Prostate gland (tissue), 2 donors: ENCODE measurements at regions not wholly inside any gene's neighbourhood (a gene's known extent, or its start where the extent isn't known, plus 50 kb on each side); places are given as distances from the start of the nearest gene placed in this dataset.
"Not testable (repeated sequence)": the region's sequence is repeated elsewhere in the genome, so short reads cannot be mapped to it uniquely, and the experiment has no call there.

Source experiments
- DNase-seq: peaks from one replicate; pipeline ENCODE4 v3.0.0-alpha.2; 2019; ENCODE audit warnings: low spot score
- H3K27ac ChIP-seq, 2 donors: fragments of 200-600 bp; sonication (generic); 2 replicates each; pipeline ENCODE4 v1.5.1; 2017 to 2019
- H3K27me3 ChIP-seq: fragments of 200-600 bp; sonication (generic); replicated peaks from 2 replicates; pipeline ENCODE4 v1.5.1; 2019; ENCODE audit not compliant: insufficient read depth
- H3K36me3 ChIP-seq, 2 donors: fragments of 200-600 bp; sonication (generic); 1 replicate in 1 of 2; 2 replicates in 1 of 2; pipeline versions ENCODE4 v1.5.1 to v1.8.1; 2017 to 2019
- H3K4me1 ChIP-seq: fragments of 200-600 bp; sonication (generic); replicated peaks from 2 replicates; pipeline ENCODE4 v1.5.1; 2019
- H3K4me3 ChIP-seq, 2 donors: fragments of 200-600 bp; sonication (generic); 2 replicates each; pipeline ENCODE4 v1.5.1; 2017 to 2019
- H3K9me3 ChIP-seq: fragments of 200-600 bp; sonication (generic); 2 replicates; pipeline ENCODE4 v1.5.1; 2017
- CTCF ChIP-seq, 4 experiments: fragments of 200-600 bp in 2 of 4; fragments of 450-650 bp in 2 of 4; sonication (generic) in 2 of 4; IDR thresholded peaks; 1 replicate in 3 of 4; 2 replicates in 1 of 4; pipeline ENCODE4 v1.5.1; 2016 to 2019; ENCODE audit warnings: antibody characterized with exemption in 4 of 4, mild to moderate bottlenecking in 2 of 4, moderate library complexity in 2 of 4
- POLR2A ChIP-seq: fragments of 450-650 bp; IDR thresholded peaks from one replicate; pipeline ENCODE4 v1.6.1; 2016; ENCODE audit warnings: antibody characterized with exemption, mild to moderate bottlenecking
- POLR2AphosphoS5 ChIP-seq: sonication (generic); formaldehyde crosslinking; IDR thresholded peaks from one replicate; pipeline ENCODE4 v1.6.1; 2017; ENCODE audit warnings: antibody characterized with exemption
- WGBS: methylation state at CpG from one replicate; pipeline ENCODE4 v1.1.5; 2018; 5-methylcytosine and 5-hydroxymethylcytosine counted together
- intact Hi-C: fragments of 100-400 bp; cut with DNase I; formaldehyde crosslinking; loops from one replicate; pipeline ENCODE4 v1.14.2; 2022

- Histone ChIP-seq H3K27ac (no peak overlapping the region), H3K36me3 (no peaks in the 10 kb centered on the region), H3K9me3 (no peaks in the 10 kb centered on the region), H3K4me3 (no peak overlapping the region), H3K4me1 (no peaks in the 10 kb centered on the region), H3K27me3 (no peaks in the 10 kb centered on the region)
- DNase-seq: no peak
- WGBS: 64% methylated on average over 2 of the region's 2 CpGs
- TF ChIP-seq CTCF (IDR thresholded peaks at IDR 0.05) (no peak), POLR2AphosphoS5 (no peak), POLR2A (no peak)
- intact Hi-C loops: no loop called here
Measured at GRCh38 chr14:38547961-38548490, 292.1 kb upstream of the CLEC14A start.

- DNase-seq: no peak
- Histone ChIP-seq H3K27ac (no peak overlapping the region), H3K9me3 (no peaks in the 10 kb centered on the region), H3K4me3 (no peak overlapping the region), H3K36me3 (no peaks in the 10 kb centered on the region), H3K27me3 (no peaks in the 10 kb centered on the region), H3K4me1 (no peaks in the 10 kb centered on the region)
- intact Hi-C loops: no loop called here
- WGBS: 88% methylated on average over 2 of the region's 2 CpGs
- TF ChIP-seq CTCF (IDR thresholded peaks at IDR 0.05) (no peak), POLR2AphosphoS5 (no peak), POLR2A (no peak)
Measured at GRCh38 chr14:38546932-38547551, 291.1 kb upstream of the CLEC14A start.

- intact Hi-C loops: no loop called here
- Histone ChIP-seq H3K27me3 (no peaks in the 10 kb centered on the region), H3K9me3 (no peaks in the 10 kb centered on the region), H3K4me3 (no peak overlapping the region), H3K36me3 (no peaks in the 10 kb centered on the region), H3K27ac (no peak overlapping the region), H3K4me1 (no peaks in the 10 kb centered on the region)
- 50% methylated on average over 2 of the region's 2 CpGs for WGBS
- DNase-seq: no peak
- no peak for TF ChIP-seq POLR2A
Measured at GRCh38 chr14:38544776-38545175, 288.9 kb upstream of the CLEC14A start.

GRCh38 chr14:38543851-38544250, 288.0 kb upstream of the CLEC14A start:
- H3K4me3 ChIP-seq, H3K27ac ChIP-seq, H3K9me3 ChIP-seq, H3K4me1 ChIP-seq, intact Hi-C loops, H3K27me3 ChIP-seq, H3K36me3 ChIP-seq, DNase-seq: not testable (repeated sequence)
- 89% methylated on average over 5 of the region's 5 CpGs for WGBS

GRCh38 chr14:38538053-38538452, 282.2 kb upstream of the CLEC14A start:
- H3K27me3 ChIP-seq, H3K27ac ChIP-seq, H3K9me3 ChIP-seq, intact Hi-C loops, H3K4me3 ChIP-seq, DNase-seq, H3K36me3 ChIP-seq, H3K4me1 ChIP-seq: not testable (repeated sequence)
- WGBS: 59% methylated on average over 5 of the region's 5 CpGs

GRCh38 chr14:38536376-38537038, 280.6 kb upstream of the CLEC14A start:
- TF ChIP-seq POLR2AphosphoS5: no peak
- TF ChIP-seq CTCF (IDR thresholded peaks at IDR 0.05): no peak
- TF ChIP-seq POLR2A: no peak
- Histone ChIP-seq H3K4me3 (no peak overlapping the region), H3K27me3 (no peaks in the 10 kb centered on the region), H3K9me3 (no peaks in the 10 kb centered on the region), H3K36me3 (no peaks in the 10 kb centered on the region), H3K4me1 (no peaks in the 10 kb centered on the region), H3K27ac (no peak overlapping the region)
- intact Hi-C loops: no loop called here
- DNase-seq: no peak
- WGBS: 53% methylated on average over 4 of the region's 4 CpGs
